Ishikawa (cell line): ENCODE measurements at regions not wholly inside any gene's neighbourhood (a gene's known extent, or its start where the extent isn't known, plus 50 kb on each side); places are given as distances from the start of the nearest gene placed in this dataset.

ENCODE experiments used
- EGR1 ChIP-seq: IDR thresholded peaks from 2 replicates; pipeline ENCODE4 v1.6.1; 2012
- EP300 ChIP-seq: IDR thresholded peaks from 2 replicates; pipeline ENCODE4 v1.6.1; 2012; ENCODE audit warnings: borderline replicate concordance
- FOXM1 ChIP-seq: IDR thresholded peaks from 2 replicates; pipeline ENCODE4 v1.6.1; 2012; ENCODE audit warnings: low read depth, borderline replicate concordance
- NFIC ChIP-seq: IDR thresholded peaks from 2 replicates; pipeline ENCODE4 v1.6.1; 2012
- TAF1 ChIP-seq: IDR thresholded peaks from 2 replicates; pipeline ENCODE4 v1.6.1; 2012; ENCODE audit warnings: low read depth, mild to moderate bottlenecking
- TF ChIP-seq, protein P1 (sequence below): IDR thresholded peaks from 2 replicates; pipeline ENCODE4 v1.6.1; 2012; ENCODE audit warnings: low read depth, mild to moderate bottlenecking

DNA sequence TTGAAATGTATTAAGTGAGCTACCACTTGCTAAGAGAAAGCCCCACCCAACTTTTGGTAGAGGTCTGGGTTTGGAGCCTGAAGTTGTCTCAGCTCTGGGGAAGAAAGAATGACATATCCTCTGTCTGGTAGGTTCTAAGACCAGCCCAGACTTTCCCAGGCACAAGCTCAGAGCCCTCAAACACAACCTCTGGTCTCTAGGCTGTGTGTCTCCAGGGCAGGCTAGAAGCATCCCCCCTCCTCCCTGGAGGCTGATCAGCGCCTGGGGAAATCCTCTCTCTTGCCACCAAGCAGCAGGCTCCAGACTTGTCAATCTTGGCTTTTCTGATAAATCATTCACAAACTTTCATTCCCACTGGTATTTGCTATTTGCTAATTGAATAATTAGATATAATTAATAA, 226.5 kb upstream of the CST7 start:
- TF ChIP-seq, protein P1, sequence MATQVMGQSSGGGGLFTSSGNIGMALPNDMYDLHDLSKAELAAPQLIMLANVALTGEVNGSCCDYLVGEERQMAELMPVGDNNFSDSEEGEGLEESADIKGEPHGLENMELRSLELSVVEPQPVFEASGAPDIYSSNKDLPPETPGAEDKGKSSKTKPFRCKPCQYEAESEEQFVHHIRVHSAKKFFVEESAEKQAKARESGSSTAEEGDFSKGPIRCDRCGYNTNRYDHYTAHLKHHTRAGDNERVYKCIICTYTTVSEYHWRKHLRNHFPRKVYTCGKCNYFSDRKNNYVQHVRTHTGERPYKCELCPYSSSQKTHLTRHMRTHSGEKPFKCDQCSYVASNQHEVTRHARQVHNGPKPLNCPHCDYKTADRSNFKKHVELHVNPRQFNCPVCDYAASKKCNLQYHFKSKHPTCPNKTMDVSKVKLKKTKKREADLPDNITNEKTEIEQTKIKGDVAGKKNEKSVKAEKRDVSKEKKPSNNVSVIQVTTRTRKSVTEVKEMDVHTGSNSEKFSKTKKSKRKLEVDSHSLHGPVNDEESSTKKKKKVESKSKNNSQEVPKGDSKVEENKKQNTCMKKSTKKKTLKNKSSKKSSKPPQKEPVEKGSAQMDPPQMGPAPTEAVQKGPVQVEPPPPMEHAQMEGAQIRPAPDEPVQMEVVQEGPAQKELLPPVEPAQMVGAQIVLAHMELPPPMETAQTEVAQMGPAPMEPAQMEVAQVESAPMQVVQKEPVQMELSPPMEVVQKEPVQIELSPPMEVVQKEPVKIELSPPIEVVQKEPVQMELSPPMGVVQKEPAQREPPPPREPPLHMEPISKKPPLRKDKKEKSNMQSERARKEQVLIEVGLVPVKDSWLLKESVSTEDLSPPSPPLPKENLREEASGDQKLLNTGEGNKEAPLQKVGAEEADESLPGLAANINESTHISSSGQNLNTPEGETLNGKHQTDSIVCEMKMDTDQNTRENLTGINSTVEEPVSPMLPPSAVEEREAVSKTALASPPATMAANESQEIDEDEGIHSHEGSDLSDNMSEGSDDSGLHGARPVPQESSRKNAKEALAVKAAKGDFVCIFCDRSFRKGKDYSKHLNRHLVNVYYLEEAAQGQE, result no peak
- TF ChIP-seq NFIC (no peak), TAF1 (no peak), EGR1 (no peak), FOXM1 (no peak), EP300 (no peak)
